ENCODE measurements at regions not wholly inside any gene's neighbourhood (a gene's known extent, or its start where the extent isn't known, plus 50 kb on each side); places are given as distances from the start of the nearest gene placed in this dataset.

DNA sequence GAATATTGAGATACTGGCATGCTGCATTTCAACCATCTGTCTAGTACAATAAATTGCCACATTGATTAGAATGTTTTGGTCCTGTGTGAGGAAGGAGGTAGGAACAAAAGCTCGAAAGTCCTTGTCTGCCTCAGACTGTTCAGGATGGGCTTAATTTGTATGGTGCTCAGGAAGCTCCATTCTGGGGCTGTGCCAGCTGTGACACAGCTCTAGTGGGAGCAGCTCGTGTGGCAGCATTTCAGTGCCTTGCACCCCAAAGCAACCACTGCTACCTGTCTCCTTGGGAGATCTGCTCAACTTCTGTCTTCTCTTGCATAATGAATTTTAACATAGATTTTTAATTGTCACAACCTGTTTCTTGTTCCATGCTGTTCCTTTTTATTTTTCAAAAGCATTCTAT lies 144.4 kb upstream of the THUMPD2 start:
- TF ChIP-seq GATA3 (IDR thresholded peaks at IDR 0.05; ENCODE audit: low read depth, low read length) (no peak), GATA2 (IDR thresholded peaks at IDR 0.05; ENCODE audit: low read depth, low read length) (no peak)

DNA sequence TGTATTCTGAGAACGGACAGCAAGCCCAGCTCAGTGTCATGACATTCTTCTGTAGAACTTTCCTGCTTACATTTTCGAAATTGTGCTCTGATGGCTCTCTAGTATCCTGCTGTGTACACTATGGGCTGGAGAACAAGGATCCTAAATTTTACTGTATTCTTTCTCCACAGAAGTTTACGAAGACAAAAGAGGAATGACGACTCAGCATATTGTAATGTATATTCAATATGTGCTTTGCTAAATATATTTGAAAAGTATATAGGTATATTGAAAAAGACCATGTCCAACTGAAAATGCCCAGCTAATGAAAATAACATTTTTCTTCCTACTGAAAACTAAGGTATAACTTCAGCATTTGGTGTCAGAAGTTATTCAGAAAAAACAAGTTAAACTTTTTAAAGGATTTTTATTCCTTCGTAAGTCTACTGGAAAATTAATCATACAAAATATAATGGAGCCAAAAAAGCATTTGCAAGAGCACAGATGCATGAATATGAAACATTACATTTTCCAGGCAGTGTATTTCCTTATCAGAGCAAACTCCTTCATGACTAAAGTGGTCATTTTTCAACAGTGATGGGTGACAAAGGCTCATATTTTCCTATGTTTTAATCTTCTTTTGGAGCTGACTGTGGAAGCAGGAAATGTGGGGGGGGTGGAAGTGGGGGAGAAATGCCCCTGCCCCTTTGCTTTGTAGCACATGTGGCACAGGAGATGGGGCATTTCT lies 143.8 kb upstream of the THUMPD2 start:
- TF ChIP-seq GATA2 (IDR thresholded peaks at IDR 0.05; ENCODE audit: low read depth, low read length) = no peak
- no peak for TF ChIP-seq GATA3 (IDR thresholded peaks at IDR 0.05; ENCODE audit: low read depth, low read length)

DNA sequence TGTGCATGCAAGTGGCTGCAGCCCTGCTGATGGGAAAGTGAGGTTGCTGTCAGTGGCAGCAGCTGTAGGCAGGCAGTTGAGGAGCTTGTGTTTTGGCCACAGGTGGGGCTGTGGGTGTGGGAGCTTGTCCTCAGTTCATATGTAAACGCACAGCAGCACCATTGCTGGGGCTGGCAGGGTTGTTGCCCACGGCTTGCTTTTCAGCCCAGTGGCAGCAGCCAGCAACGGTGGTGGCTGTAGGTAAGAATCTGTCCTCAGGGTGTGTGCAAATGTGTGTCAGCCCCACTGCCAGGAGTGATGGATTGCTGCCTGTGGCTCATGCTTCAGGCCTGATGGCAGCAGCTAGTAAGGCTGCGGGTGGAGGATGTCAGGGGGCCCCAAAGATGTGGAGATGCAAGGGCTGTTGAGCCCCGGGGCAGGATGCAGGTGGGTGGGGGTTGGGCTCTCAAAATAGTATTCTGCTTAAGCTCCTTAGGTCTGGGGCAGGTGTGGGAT lies 141.3 kb upstream of the THUMPD2 start:
- TF ChIP-seq GATA2 (IDR thresholded peaks at IDR 0.05; ENCODE audit: low read depth, low read length) = no peak
- no peak for TF ChIP-seq GATA3 (IDR thresholded peaks at IDR 0.05; ENCODE audit: low read depth, low read length)

DNA sequence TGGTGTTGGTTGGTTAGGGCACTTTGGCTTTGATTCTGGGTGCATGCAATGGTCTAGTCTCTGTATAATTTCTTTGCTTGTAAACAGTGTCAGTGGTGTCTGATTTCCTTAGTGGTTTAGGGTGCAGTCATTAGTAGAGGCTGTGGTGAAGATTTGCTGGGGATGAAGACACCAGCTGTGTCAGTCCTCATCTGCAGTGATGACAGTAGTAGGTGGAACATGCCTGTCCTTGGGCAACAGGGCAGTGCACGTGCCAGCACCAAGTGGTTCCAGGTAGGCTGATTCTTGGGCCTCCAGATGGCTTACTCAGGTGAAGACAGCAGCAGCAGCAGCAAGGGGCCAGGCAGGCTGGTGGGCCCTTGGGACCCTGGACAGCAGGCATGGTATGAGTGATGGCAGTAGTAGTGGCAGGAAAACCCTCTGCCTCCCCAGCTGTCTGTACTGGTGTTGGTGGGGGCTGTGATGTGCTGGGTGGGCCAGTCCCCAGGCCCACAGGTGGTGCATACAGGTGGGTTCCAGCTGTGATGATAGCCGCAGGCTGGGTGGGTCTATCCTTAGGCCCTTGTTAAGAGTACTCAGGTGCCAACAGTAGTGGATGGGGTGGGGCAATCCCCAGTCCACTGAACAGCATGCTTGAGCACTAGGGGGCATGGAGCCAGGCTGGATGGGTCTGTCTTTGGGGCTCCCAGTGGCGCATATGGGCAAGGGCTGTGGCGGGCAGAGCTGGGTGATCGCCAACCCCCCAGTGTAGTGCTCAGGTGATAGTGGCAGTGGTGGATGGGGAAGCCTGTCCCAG lies 140.7 kb upstream of the THUMPD2 start:
- TF ChIP-seq GATA3 (IDR thresholded peaks at IDR 0.05; ENCODE audit: low read depth, low read length) (no peak), GATA2 (IDR thresholded peaks at IDR 0.05; ENCODE audit: low read depth, low read length) (no peak)

DNA sequence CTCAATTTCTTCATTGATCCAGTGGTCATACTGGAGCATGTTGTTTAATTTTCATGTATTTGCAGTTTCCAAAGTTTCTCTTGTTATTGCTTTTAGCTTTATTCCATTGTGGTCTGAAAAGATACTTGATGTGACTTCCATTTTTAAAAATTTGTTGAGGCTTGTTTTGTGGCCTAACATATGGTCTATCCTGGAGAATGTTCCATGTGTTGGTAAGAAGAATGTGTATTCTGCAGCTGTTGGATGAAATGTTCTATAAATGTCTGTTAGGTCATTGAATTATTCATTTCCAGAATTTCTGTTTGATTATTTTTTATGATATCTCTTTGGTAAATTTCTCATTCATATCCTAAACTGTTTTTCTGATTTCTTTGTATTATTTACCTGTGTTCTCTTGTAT lies 139.8 kb upstream of the THUMPD2 start:
- TF ChIP-seq GATA2 (IDR thresholded peaks at IDR 0.05; ENCODE audit: low read depth, low read length) = no peak
- TF ChIP-seq GATA3 (IDR thresholded peaks at IDR 0.05; ENCODE audit: low read depth, low read length) = no peak

DNA sequence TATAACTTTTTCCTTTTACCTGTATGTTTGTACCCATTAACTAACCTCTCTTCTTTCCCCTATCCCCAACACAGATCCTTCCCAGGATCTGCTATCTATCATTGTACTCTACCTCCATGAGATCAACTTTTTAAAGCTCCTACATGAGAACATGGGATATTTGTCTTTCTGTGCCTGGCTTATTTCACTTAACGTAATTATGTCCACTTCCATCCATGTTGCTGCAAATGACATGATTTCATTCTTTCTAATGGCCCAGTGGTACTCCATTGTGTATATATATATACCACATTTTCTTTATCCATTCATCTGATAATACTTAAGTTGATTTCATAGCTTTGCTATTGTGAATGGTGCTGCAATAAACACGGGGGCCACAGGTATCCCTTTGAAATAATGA lies 135.9 kb upstream of the THUMPD2 start:
- TF ChIP-seq GATA2 (IDR thresholded peaks at IDR 0.05; ENCODE audit: low read depth, low read length) (no peak), GATA3 (IDR thresholded peaks at IDR 0.05; ENCODE audit: low read depth, low read length) (no peak)

DNA sequence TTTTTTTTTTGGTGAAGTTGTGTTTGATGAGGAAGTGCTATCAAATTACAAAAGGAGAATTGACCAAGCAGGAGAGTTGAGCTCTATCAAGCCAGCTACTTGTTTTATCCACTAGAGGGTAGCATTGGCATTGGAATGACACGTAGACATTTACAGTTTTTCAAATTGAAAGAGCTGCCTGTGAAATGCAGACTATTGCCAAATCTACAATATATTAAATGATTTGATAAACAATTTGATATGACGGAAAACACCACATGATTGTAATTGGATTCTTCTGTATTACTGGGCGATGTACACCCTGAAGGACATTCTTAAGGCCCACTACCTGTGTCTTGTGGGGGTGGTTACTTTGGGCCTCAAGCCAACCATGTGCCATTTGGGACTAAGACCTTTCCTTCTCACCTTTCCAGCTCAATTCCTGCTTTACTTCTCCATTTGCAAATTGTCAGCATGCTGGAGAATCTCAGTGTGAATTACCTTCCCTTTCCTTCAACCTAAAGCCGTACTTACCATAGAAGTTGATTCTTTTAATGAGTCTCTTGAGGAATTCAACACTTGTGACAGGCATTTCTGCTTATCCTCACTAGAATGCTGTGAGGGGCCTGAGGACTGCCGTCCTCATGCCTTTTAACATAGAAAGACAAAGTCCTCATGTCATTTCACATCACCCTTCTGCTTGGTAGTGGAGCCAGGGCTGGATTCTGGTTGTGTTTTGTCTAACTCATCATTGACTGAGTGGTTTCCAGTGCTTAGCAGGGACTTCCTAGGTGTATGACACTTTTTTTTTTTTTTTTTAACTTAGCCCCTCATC lies 134.8 kb upstream of the THUMPD2 start:
- TF ChIP-seq GATA2 (IDR thresholded peaks at IDR 0.05; ENCODE audit: low read depth, low read length) = no peak
- TF ChIP-seq GATA3 (IDR thresholded peaks at IDR 0.05; ENCODE audit: low read depth, low read length) = no peak

DNA sequence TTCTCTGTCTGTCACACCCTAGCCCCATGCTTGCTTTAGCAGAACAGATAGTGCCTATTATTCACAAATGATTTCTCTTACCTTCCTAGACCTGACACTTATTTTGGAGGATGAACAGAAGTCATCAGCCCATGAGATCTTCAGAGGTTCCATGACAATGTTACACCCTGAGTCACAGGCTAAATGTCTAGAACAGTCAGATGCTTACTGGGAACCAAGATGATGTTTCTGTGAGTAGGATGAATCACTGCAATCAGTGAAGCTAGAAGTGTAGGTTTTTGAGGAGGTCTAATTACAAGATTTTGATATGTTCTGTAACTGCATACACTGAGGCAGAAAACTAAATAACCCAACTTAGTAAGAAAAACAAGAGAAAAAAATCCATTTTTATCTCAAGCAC lies 123.0 kb upstream of the THUMPD2 start:
- no peak for TF ChIP-seq GATA2 (IDR thresholded peaks at IDR 0.05; ENCODE audit: low read depth, low read length)
- TF ChIP-seq GATA3 (IDR thresholded peaks at IDR 0.05; ENCODE audit: low read depth, low read length) = no peak

DNA sequence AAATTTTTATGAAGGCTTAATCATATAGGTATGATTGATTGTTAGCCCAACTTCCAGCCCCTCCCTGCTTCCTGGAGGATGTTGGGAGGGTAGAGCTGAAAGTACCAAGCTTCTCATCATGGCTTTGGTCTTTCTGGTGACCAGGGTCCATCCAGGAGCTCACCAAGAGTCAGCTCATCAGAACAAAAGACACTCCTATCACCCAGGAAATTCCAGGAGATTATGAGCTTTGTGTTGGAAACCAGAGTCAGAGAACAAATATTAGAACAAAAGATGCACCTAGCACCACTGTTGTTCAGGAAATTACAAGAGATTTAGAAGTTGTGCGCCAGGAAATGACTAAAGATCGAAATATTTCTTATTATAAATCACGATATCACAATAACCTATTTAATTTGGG lies 119.9 kb upstream of the THUMPD2 start:
- no peak for TF ChIP-seq GATA2 (IDR thresholded peaks at IDR 0.05; ENCODE audit: low read depth, low read length)
- TF ChIP-seq GATA3 (IDR thresholded peaks at IDR 0.05; ENCODE audit: low read depth, low read length) = no peak

DNA sequence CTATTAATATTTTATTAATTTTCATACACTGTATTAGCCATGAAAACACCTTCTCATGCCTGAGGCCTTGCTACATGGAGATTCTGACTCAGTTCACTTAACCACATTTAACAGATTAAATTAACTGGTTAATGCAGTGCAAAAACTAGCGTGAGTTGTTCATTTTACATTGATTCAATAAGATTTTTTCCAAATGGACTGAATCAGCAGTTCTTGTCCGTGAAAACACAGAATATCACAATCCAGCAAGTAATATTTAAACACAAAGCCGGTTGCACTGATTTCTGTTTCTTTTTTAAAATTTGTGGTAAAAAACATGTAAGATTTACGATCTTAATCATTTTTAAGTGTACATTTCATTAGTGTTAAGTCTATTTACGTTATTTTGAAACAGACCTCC lies 118.2 kb upstream of the THUMPD2 start:
- TF ChIP-seq GATA2 (IDR thresholded peaks at IDR 0.05; ENCODE audit: low read depth, low read length) (no peak), GATA3 (IDR thresholded peaks at IDR 0.05; ENCODE audit: low read depth, low read length) (no peak)

DNA sequence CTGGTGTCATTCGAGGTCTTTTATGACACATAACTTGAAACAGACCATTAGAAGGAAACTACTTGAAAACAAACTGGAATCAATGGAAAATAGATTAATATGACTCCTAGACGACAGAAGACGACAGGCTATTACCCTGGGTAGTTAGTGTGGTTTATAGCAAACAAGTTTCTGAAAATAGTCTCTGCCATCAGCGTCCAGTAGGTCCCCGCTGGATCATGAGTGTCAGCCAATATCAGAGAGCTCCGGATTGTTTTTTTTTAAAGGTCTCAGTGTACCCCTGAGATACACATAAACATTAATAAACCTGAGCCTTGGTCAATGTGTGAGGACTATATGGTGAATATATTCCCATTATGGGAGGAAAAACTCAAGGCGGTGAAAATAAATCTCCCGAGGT lies 115.0 kb upstream of the THUMPD2 start:
- TF ChIP-seq GATA2 (IDR thresholded peaks at IDR 0.05; ENCODE audit: low read depth, low read length) (no peak), GATA3 (IDR thresholded peaks at IDR 0.05; ENCODE audit: low read depth, low read length) (no peak)

DNA sequence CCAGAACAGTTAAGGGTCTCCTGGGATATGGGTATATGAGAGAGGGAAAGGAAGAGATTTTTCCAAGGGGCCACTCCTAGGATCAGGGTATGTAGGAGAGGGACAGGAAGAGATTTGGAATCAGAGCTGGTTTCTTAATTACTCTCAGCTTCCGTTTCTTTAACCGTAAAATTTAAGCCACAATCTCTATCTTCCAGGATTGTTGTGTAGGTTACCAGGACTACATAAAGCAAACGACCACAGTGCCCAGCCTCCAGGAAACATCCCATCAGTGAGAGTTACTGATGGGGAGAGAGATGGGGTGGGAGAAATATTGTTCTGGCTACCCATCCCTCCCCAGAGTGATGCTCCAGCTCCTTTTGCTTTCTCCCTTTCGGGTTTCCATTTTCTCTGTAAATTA lies 114.6 kb upstream of the THUMPD2 start:
- TF ChIP-seq GATA2 (IDR thresholded peaks at IDR 0.05; ENCODE audit: low read depth, low read length) = no peak
- TF ChIP-seq GATA3 (IDR thresholded peaks at IDR 0.05; ENCODE audit: low read depth, low read length) = no peak

DNA sequence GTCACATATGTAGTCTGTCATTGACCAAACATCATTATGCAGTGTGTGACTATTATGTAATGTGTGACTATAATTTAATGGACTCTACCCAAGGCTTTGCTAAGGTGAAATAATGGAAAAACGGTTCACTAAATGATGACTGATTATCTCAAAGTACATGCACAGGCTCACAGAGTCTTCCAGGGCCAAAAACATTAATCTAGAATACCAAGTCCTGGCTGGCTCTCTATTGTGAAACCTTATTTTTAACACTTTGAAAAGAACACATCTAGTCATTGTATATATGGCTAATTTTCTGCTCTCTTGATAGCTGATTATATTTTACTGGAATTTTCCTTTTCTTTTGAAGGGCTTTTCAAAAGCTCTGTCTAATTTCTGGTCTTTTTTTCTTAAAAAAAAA lies 102.9 kb upstream of the THUMPD2 start:
- TF ChIP-seq GATA2 (IDR thresholded peaks at IDR 0.05; ENCODE audit: low read depth, low read length) = no peak
- TF ChIP-seq GATA3 (IDR thresholded peaks at IDR 0.05; ENCODE audit: low read depth, low read length) = no peak

DNA sequence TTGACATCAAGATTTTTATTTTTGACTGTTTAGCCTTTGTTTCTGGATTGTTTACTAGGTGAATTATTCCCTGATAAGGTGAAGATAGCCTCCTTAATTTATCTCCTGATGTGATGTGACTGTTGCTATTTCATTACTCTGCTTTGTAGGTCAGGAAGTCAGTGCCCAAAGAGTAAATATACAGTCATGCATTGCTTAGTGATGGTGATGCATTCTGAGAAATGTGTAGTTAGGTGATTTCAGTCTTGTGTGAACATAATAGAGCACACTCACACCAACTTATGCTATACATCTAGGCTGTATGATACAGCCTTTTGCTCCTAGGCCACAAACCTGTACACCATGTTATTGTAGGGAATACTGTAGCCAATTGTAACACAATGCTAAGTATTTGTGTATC lies 102.4 kb upstream of the THUMPD2 start:
- TF ChIP-seq GATA3 (IDR thresholded peaks at IDR 0.05; ENCODE audit: low read depth, low read length) (no peak), GATA2 (IDR thresholded peaks at IDR 0.05; ENCODE audit: low read depth, low read length) (no peak)

Measured in SH-SY5Y (cell line).